Head of caudate nucleus (tissue), 42 donors: ENCODE measurements at regions not wholly inside any gene's neighbourhood (a gene's known extent, or its start where the extent isn't known, plus 50 kb on each side); places are given as distances from the start of the nearest gene placed in this dataset.

Source experiments
- DNase-seq, 42 donors: peaks; one replicate each; pipeline versions ENCODE4 v3.0.0 to v3.0.0-alpha.2; 2020 to 2021; ENCODE audit warnings: mixed read lengths in 7 of 42
- intact Hi-C: fragments of 100-400 bp; cut with DNase I; formaldehyde crosslinking; loops from one replicate; pipeline ENCODE4 v1.15.0; 2022

DNA sequence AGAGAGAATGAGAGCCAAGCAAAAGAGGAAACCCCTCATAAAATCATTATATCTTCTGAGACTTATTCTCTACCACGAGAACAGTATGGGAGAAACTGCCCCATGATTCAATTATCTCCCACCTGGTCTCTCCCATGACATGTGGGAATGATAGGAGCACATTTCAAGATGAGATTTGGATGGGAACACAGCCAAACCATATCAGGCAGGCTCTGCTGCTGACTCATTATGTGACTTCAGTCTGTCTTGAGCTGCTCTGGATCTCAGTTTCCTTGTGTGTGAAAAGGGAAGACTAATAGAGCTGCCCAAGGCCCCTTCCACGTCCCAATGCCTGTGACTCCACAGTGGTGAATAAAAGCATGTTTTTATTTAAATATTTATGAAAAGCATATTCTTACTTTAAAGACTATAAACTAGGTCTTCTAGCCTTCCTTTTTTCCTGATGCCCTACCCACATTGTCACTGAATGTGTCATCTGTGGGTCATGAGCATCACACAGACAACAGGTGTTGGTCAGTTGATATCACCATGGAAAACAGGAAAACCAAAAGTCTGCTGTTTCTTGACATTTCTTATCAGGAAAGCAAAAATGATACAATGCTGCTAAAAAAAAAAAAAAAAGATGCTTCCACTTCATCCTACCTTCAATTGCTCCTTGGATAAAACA is 96.0 kb upstream of the PPP2R3A start:
- DNase-seq: no peak
- intact Hi-C loops: no loop called here

DNA sequence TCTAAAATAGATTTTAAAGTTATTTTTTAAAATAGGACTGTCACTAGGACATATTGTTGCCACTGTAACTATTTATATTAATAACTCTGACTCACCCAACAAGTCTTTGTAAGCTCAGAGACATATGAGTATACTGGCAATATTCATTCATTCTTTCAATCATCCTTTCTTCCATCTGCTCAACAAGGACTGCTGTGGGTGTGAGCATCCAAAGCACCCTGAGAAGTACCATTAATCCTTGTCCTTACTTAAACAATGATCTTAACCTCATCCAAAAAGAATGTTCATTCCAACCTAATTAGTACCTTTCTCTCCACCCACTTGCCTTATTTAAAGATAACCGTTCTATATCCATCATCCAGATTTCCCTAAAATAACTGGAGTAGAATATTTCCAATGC is 94.2 kb upstream of the PPP2R3A start:
- intact Hi-C loops: no loop called here
- DNase-seq: no peak

DNA sequence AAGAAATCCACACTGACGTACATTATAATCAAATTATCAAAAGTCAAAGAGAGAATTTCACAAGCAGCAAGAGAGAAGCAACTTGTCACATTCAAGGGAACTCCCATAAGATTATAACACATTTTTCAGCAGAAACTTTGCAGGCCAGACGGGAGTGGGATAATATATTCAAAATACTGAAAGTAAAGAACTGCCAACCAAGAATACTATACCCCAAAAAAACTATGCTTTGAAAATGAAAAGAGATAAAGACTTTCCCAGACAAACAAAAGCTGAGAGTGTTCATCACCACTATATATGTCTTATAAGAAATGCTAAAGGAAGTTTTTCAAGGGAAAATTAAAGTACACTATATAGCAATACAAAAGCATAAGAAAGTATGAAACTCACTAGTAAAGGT is 91.5 kb upstream of the PPP2R3A start:
- no peak for DNase-seq
- intact Hi-C loops: no loop called here

DNA sequence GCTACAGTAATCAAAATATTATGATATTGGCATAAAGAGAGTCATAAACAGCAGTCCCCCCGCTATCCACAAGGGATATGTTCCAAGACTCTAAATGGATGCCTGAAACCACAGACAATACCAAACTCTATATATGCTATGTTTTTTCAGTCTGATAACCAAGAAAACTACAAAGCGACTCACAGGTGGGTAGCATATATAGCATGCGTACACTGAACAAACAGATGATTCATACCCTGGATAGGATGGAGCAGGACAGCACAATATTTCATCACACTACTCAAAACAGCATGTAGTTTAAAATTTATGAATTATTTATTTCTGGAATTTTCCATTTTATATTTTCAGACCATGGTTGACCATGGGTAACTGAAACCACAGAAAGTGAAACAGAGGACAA is 87.0 kb upstream of the PPP2R3A start:
- intact Hi-C loops: no loop called here
- DNase-seq: no peak

DNA sequence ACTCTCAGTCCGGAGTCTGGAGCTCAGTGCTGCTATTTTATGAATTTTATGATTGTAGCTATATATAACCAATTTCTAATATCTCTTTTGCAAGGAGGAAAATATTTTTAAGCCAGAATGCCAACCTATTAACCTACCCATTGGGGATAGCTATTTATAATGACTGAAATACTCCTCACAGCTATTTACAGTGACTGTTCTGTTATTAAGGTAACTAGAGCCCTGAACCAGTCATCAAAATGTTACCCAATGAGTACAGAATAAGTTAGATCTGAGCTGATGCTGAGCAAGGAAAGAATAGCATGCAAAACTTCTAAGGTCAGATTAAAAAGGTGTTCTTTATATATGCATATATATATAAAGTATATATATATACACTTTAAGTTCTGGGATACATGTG is 79.6 kb upstream of the PPP2R3A start:
- intact Hi-C loops: no loop called here
- no peak for DNase-seq

DNA sequence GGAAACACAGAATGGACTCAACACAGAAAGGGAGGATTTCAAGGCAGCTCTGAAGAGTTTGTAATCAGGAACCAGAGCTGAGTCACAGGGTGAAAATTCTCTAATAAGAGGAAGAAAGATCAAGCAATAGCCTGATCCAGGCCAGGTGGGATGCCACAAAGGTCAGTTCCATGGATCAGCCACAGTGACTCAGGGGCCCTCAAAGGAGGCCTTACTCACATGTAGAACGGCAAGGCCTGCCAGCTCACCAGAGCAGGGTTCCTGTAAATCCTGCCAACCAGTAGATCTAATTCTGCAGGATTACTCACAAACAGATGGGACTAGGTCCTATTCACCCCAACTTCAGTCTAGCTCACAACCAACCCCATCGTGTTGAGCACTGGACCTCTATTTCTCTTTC is 78.3 kb upstream of the PPP2R3A start:
- DNase-seq: peak in 1 of 42 donors; percentile 14
- intact Hi-C loops: no loop called here

DNA sequence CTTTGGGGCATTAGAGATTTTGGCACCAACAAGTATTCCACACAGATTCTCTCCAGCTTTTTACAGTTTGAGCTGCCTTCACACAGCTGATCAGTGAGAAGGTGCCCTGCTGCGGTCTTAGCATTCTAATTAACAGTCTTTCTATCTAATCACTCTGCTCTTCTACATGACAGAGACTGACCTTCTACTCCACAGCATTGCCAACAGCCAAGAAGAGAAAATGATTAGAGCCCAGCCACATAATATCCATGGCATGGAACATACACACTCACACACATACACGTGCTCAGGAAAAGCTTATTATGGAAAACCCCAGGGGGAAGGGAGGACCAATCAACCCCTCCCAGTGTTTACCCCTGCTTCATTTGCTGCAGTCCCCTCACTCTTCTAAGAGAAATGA is 76.1 kb upstream of the PPP2R3A start:
- intact Hi-C loops: no loop called here

DNA sequence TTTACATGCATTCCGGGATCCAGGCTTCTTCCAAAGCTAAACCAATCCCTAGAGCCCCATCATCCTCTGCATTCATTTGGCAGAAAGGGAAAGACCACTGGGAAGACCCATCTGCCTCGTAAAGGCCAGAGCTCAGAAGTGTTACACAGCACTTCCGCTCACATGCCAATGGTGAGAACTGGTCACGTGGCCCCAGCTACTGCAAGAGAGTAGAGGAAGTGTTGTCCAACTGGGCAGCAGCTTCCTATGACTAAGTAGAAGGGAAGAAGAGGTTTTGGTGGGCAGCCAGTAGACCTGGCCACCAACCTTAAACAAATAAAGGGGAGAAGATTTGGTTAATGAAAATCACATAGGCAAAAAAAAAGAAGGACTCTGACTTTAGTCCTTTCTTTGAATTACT is 74.4 kb upstream of the PPP2R3A start:
- intact Hi-C loops: no loop called here

More for the DNA sequence above, 76.1 kb upstream of the PPP2R3A start:
- DNase-seq: peak in 1 of 42 donors; percentile 4

DNA sequence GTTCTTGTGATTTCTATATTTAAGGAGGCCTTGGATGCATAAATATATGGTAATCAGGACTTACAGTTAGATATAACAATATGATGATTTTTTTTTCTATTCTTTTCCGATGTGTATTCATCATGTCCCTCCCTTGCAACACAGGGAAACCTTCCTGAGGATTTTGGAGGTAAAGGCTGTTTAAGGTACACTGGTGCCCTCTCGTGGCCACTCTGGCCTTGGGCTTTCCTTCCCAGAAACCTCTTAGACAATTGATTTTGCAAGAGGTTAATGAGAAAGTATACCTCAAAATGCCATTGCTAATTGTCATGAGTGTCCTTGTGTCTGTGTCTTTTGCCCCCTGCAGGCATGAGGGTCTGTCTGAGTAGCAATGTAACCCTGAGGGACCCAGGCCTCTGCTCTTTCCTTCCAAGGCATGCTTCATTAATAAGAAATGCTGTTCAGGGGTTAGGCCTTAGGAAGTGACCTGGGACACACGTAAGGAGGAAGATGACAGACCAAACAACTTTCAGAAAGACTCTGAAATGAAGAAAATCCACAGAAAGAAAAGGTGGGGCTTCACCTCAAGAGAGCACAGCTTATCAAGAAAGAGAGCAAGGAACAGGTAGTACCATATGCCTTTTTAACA is 70.3 kb upstream of the PPP2R3A start:
- DNase-seq: peak; percentile 48 to 90 (median 80)
- intact Hi-C loops: loop anchor here (5.0 kb wide), 1 partner anchor 1293 kb away; no protein-coding TSS in a partner anchor

More for the DNA sequence above, 74.4 kb upstream of the PPP2R3A start:
- peak in 1 of 42 donors; percentile 28 for DNase-seq

DNA sequence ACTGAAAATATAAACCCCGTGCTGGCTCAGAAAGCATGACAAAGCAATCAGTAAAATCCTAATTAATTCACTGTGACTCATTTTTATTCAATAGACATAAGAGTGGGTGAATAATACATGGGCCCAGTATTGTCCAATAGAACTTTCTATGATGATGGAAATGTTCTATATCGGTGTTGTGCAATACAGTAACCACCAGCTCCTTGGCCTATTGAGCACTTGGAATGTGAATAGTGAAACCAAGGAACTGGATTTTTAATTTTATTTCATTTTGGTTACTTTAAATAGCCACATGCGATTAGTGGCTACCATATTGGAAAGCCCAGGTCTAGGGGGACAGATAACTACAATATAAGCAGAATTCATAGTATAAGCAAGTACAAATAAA is 69.8 kb upstream of the PPP2R3A start:
- peak in 1 of 42 donors; percentile 4 for DNase-seq
- intact Hi-C loops: loop anchor here (5.0 kb wide), 1 partner anchor 1293 kb away; no protein-coding TSS in a partner anchor

DNA sequence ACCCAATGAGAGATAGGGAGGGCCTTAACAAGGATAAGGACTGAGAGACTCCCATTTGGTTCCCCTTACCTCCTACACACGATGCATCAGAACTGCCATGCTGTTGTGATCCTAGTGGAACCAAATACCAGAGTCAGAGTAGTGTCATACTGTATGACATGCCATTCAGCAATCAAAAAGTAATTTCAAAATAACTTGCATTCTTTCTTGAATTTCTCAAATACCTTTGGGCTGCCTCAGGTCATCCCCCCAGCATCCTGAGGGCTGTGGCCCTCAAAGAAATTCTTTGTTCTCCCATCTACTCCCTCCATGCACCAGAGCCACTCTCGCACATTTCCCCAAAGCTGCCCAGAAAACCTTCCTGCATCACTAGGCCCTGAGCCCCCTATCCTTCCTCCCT is 68.9 kb upstream of the PPP2R3A start:
- intact Hi-C loops: loop anchor here (5.0 kb wide), 1 partner anchor 1294 kb away; no protein-coding TSS in a partner anchor
- peak in 1 of 42 donors; percentile 5 for DNase-seq

DNA sequence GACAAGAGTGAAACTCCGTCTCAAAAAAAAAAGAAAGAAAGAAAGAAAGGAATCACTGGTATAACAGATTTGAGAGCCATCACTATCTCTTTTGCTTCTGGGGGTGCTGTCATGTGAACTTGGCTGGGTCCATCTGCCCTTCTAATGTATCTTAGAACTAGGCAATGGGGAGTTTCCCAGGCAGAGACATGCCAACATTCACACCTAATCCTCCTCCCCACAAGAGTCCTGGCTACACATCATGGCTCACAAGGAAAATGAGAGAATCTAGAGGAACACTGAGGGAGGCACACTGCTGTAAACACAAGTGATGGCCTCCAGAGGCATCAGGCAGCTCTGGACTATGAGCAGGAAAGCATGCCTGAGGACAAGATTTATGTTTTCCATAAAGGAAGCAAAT is 67.8 kb upstream of the PPP2R3A start:
- intact Hi-C loops: loop anchor here (5.0 kb wide), 1 partner anchor 1295 kb away; no protein-coding TSS in a partner anchor
- peak in 1 of 42 donors; percentile 12 for DNase-seq

DNA sequence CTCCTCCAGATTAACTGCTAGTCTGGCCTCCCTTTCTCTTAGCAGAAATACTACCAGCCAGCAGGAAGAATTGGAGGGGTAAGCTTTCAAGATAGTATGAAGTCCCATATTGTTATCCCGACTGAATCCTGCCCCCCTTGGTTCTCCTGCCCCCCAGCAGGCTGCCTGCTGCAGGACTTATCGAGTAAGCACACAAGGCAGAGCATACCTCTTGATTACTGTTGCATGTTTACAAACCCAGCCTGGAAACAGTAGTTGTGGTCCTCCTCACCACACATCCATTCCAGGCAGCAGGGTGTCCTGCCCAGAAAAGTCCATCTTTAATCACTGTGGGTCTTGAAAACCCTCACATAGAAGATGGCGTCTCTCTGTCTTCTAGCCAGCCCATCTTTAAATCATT is 66.8 kb upstream of the PPP2R3A start:
- DNase-seq: peak in 1 of 42 donors; percentile 4
- intact Hi-C loops: loop anchor here (5.0 kb wide), 1 partner anchor 1296 kb away; no protein-coding TSS in a partner anchor

DNA sequence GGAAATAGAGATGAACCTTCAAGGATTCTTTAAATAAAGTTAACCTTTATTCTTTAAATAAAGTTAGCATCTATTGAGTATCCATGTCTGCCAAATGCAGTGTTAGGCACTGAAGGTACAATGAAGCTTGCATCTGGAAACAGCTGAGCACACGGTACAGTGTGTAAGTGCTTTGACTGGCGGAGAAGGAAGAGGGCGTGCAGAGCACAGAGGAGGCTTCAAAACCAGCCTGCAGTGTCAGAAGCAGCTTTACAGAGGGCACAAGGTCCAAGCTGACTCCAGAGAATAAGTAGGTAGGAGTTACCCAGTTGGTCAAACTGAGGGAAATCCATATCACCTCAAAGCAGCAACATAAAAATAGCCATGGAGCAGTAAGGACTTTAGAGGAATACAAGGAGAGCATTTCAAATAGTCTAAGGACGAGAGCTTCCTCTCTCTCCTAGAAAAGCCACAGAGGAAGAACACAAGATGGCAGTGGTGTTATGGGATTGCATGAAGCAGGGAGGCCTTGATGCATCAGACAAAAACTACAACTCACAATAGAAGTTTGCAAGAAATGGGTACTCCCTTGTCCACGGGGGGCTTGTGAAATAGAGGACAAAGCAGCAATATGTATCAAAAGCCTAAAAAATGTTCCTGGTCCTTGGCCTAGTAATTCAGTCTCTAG is 60.3 kb upstream of the PPP2R3A start:
- DNase-seq: peak in 2 of 42 donors; percentile 25 to 39
- intact Hi-C loops: no loop called here

DNA sequence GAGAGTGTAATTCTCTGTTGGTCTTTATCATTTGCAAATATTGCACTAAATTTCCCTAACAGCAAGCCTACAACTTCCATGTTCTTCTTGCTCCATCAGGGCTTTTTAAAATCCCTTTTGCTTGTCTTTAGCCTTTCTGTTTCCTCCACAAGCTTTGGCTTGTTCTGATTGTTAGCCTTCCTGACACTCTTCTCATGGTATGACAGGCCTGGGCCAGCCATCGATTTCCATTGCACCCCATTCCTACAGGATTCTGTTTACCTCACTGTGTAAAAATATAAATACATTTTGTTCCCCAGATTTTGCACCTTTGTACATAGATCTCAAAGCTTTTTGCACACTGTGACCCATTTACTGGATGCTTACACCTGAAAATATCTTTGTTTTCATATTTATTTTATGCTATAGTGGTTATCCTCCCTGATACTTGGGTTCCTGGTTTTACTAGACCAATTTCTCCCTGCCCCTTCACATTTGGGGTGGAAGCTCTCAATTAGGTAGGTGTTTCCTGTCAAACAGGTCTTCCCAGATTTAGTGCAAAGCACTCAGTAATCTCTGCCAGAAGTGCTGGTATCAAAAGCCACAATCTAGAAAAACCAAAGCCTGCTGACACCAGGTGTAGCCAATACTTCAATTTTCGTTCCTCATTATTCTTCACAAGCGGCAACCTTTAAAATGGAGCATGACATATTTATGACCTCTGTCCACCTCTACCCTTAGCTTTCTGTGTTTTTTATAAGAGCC is 57.9 kb upstream of the PPP2R3A start:
- peak in 1 of 42 donors; percentile 12 for DNase-seq
- intact Hi-C loops: no loop called here

DNA sequence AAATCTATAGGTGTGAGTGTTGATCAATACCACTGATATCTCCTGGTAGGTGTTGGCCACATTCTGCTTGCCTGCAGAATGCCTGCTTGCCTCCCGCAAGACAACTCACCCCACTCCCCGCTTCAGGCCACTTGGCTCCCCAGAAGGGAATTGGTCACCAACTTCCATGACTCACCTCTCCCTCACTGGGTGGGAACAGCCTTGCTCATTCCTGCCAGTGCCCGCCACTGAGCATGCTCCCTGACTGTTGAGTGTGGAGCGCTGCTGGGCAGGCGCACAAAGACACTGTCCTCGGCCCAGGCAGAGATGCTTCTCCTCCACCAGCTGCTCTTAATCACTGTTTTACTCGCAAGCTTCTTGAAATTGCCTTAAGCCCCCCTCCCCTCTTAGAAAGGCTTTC is 57.3 kb upstream of the PPP2R3A start:
- intact Hi-C loops: no loop called here
- peak in 1 of 42 donors; percentile 8 for DNase-seq

DNA sequence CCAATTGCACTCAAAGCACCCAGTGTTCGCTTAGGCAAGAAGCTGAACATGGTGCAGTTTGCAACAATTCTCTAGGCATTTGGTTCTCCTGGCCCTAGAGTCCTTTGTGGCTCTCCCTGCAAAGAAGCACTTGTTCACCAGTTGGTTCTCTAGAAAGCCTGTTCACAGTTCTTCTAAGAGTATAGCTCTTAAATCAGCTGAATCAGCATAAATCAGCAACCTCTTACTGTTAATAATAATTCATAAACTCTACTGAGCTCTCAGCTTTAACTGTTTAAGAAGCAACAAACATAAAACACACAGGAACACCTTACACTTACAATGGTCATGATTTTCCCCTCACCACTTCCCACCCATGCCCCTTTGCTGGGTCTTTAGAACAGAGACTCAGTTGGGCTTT is 56.8 kb upstream of the PPP2R3A start:
- intact Hi-C loops: no loop called here
- DNase-seq: no peak

DNA sequence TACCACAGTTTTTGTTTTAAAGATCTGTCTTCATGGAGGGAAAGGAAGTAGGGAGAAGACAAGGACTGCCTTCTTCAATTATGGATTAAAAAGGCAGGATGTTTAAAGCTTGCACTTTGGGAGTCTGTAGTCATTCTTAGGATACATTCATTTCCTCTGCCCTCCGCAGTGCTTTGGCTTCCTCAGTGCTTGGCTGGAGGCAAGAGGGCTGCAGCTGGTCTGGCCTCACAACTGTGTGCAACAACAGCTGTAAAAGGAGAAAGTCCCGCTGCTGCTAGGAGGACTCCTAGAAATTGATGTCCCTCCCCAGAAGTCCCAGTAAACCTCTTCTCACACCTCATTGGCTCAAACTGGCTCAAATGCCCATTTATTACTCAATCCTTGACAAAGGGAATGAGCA is 54.4 kb upstream of the PPP2R3A start:
- intact Hi-C loops: no loop called here
- no peak for DNase-seq

DNA sequence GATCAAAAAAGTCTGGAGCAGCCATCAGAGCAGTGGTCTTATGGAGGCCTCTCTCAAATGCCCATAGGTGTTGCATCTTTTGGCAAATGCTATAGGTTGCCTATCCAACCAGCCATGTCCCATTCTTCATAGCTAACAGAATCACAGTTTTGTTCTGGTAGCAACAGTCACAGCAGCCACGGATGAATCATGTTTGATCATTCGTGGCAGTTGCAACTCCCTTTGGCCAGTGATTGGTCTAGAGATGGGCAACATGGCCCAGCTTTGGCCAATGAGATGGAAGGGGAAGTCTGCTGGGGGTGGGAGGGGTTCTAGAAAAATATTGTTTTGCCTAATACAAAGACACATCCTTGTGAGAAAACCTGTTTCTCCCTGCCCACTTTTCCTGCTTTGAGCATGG is 50.3 kb upstream of the PPP2R3A start:
- no peak for DNase-seq
- intact Hi-C loops: loop anchor here (5.0 kb wide), 1 partner anchor 127 kb away; no protein-coding TSS in a partner anchor
